NCI-H2107 treated with DMSO at 0.1 percent for 48 hours (cell line): ENCODE measurements at regions not wholly inside any gene's neighbourhood (a gene's known extent, or its start where the extent isn't known, plus 50 kb on each side); places are given as distances from the start of the nearest gene placed in this dataset.
"Not testable (repeated sequence)": the region's sequence is repeated elsewhere in the genome, so short reads cannot be mapped to it uniquely, and the experiment has no call there.

Experiments used
- DNase-seq: peaks from one replicate; lab custom pipeline; 2025; ENCODE audit not compliant: unreplicated experiment; lab: John Stamatoyannopoulos, UW

- no peak for DNase-seq
Observed at GRCh38 chr1:104018922-104019674, 269.4 kb downstream of the AMY1C start.

- no peak for DNase-seq
Observed at GRCh38 chr1:104019675-104020049, 270.0 kb downstream of the AMY1C start.

DNA sequence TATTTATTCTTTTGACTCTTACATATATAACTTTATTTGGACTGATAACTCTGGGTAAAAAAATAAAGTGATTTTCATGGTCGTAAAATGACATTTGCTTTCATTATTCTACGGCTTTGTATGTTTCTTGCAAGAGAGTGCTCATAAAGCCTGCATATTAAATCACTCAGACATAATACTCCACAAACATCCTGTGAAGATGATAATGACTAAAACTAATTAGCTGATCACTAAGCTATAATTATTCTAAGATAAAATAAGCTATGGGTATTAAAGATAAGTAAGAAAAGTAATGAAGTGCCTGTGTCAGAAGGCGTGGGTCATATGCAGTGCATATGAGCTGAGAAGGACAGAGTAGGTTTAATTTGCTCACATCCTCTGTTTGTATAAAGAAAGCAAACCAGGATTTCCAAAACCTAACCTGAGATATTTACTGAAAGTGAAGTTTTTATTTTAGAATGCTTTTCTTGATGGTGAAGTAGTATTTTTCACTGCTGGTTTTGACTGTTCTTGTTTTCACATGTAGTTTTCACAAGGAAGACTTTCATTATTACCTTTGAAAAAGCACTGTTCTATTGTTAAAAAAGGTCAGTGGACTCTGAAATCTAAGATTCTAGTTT is 278.8 kb downstream of the AMY1C start:
- DNase-seq, result no peak

DNA sequence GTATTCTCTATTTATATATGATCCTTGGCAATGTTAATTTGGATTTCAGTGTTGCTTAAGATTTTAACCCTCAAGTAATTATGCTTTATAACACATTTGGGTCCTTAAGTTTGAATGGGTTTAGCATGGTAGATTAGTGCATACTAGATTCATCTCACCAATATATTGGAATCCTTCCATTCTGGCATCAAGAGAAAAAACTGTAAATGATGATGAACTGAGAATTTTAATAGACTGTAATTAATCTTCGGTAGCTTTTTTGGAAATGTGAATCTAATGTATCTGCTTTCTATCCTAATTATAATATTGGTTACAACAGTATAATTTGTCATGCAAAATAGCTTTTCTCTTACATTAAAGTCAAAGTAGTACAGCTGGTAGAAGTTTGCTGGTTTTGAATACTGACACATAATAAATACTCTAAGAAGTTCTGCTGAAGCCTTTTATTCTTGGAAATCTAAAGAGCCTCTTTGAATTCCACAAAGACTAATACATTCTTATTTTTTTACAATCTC is 279.8 kb downstream of the AMY1C start:
- no peak for DNase-seq

DNA sequence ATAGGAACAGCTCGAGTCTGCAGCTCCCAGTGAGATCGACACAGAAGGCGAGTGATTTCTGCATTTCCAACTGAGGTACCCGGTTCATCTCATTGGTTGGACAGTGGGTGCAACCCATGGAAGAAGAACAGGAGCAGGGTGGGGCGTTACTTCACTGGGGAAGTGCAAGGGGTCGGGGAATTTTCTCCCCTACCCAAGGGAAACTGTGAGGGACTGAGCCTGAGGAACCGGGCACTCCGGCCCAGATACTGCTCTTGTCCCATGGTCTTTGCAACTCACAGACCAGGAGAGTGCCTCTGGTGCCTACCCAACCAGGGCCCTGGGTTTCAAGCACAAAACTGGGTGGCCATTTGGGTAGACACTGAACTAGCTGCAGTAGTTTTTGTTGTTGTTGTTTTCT is 307.1 kb downstream of the AMY1C start:
- DNase-seq, result no peak

GRCh38 chr1:104057219-104057898 is 307.7 kb downstream of the AMY1C start:
- peak; percentile 3 for DNase-seq

GRCh38 chr1:104061637-104062036 is 311.9 kb downstream of the AMY1C start:
- not testable (repeated sequence) for DNase-seq

- no peak for DNase-seq
Observed at GRCh38 chr1:104064399-104064798, 314.7 kb downstream of the AMY1C start.

- no peak for DNase-seq
Observed at GRCh38 chr1:104072915-104073371, 323.2 kb downstream of the AMY1C start.

- no peak for DNase-seq
Observed at GRCh38 chr1:104073463-104073902, 323.8 kb downstream of the AMY1C start.

DNA sequence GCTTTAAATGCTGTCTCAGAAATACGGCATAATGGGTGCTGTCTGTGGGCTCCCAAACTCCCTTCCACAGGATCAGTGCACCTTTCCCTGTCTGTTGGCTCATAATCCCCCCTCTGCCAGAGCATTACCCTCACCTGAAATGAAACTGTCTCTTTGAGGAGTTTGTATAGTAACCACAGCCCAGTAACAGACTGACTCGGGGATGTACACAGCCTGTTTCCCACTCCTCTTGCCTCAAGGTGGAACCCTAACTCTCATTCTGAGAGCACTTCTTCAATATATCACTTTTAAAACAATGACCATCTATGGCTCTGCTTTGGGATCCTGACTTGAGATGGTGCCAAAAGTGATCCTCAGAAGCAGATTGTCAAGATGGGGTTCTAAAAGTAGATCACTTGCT is 332.5 kb downstream of the AMY1C start:
- no peak for DNase-seq

- DNase-seq, result no peak
Observed at GRCh38 chr1:104084380-104084779, 334.7 kb downstream of the AMY1C start.

DNA sequence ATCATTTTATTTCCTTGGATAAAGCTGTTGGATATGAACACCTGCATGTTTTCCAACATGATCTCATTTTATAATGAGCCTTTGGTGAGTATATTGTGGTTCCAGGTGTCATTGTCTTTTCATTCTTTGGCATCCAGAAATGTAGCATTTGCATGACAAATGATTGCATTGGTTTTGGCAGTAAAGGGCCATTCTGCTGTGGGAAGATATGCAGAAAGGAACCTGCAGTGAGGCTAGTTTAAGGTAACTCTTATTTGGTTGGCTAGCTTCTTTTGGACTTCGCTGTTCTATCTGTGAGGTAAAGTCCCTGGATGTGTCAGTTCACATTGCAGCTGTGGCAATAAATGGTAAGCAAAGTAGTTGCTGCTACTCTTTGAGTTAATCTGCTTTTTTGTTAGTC is 343.0 kb downstream of the AMY1C start:
- DNase-seq, result no peak

DNA sequence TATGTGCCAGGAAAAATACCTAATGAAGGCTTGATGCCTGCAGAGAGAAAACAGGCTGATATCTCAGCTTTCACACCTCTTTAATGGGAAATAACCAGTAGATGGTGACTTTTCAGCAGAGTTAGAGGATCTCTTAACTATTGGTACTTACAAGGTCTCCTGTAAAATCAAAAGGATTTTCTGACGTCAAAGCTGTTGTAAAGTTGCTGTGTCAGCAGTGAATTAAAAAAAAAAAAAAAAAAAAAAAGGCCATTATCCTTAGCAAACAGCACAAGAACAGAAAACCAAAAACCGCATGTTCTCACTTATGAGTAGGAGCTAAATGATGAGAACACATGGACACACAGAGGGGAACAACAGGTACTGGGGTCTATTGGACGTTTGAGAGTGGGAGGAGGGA is 349.1 kb downstream of the AMY1C start:
- DNase-seq, result no peak

- DNase-seq, result no peak
Observed at GRCh38 chr1:104100115-104100514, 350.4 kb downstream of the AMY1C start.

- DNase-seq, result no peak
Observed at GRCh38 chr1:104105465-104105864, 355.8 kb downstream of the AMY1C start.

- DNase-seq, result no peak
Observed at GRCh38 chr1:104120525-104120924, 370.8 kb downstream of the AMY1C start.

DNA sequence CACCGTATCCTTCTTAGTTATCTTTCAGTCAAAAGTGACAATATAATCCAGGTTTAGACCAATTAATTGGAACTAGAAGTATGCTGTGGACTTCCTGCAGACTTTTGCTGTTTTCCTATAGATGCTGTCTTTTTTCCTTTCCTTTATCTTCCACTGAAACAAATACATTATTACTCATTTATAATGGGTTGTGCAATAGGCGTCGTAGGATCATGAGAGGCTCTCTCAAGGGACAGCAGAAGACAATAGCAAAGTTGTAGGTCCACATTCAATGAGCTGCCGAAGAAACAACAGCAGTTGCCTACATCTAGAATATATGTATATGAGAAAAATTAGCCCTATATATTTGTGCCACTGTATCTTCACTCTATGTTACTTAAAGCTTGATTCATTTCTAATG is 371.6 kb downstream of the AMY1C start:
- DNase-seq, result no peak

GRCh38 chr1:104125266-104125665 is 375.6 kb downstream of the AMY1C start:
- DNase-seq, result no peak

- DNase-seq, result no peak
Observed at GRCh38 chr1:104125970-104126369, 376.3 kb downstream of the AMY1C start.

DNA sequence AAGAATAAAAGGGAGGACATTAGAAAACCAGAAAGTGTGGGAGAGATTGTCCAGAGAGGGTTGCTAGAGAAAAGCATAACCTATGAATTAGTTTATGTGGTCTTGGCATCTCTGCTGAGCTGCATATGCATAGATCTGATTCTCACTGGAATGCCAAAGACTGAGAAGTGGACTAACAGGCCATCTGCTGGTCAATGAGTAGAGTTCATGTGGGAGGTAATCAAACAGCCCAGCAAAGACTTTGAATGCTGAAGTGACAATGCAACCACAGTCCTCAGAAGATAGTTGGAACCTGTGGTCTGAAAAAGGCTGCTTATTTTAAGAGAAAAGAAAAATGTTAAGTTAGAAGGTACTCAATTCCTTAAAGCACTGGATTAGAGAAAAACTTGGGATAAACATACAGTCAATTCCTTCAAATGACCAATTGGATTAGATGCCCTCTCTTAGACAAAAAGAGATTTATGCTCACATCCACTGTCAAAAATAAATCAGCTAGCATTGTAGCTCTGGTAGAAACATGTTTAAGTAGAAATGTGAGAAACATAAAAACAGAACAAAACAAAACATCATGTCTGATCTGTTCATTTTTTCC is 382.8 kb downstream of the AMY1C start:
- DNase-seq, result no peak
